AG09319 (cell line): ENCODE measurements at regions not wholly inside any gene's neighbourhood (a gene's known extent, or its start where the extent isn't known, plus 50 kb on each side); places are given as distances from the start of the nearest gene placed in this dataset.

Source experiments
- DNase-seq: peaks from one replicate; pipeline ENCODE4 v3.0.0-alpha.2; 2010; ENCODE audit warnings: low read depth; ENCODE audit errors: extremely low read depth
- CTCF ChIP-seq: IDR thresholded peaks from 2 replicates; pipeline ENCODE4 v1.5.1; 2011; ENCODE audit warnings: low read depth, mild to moderate bottlenecking, inconsistent platforms, low read length, moderate library complexity

- TF ChIP-seq CTCF, result no peak
- no peak for DNase-seq
Measured at GRCh38 chr3:54042259-54042823, 80.0 kb upstream of the CACNA2D3 start.

- no peak for TF ChIP-seq CTCF
- DNase-seq, result no peak
Measured at GRCh38 chr3:54040476-54040875, 81.9 kb upstream of the CACNA2D3 start.

GRCh38 chr3:54038391-54038790 lies 84.0 kb upstream of the CACNA2D3 start:
- no peak for DNase-seq
- TF ChIP-seq CTCF, result no peak

GRCh38 chr3:54036543-54036942 lies 85.8 kb upstream of the CACNA2D3 start:
- no peak for DNase-seq
- TF ChIP-seq CTCF, result no peak

- no peak for DNase-seq
- TF ChIP-seq CTCF, result no peak
Measured at GRCh38 chr3:54034971-54035370, 87.4 kb upstream of the CACNA2D3 start.

GRCh38 chr3:54033761-54034160 lies 88.6 kb upstream of the CACNA2D3 start:
- DNase-seq, result no peak
- no peak for TF ChIP-seq CTCF

GRCh38 chr3:54032598-54032997 lies 89.8 kb upstream of the CACNA2D3 start:
- DNase-seq, result no peak
- no peak for TF ChIP-seq CTCF
